IMR-90 (cell line): ENCODE measurements at regions not wholly inside any gene's neighbourhood (a gene's known extent, or its start where the extent isn't known, plus 50 kb on each side); places are given as distances from the start of the nearest gene placed in this dataset.

Experiments
- BHLHE40 ChIP-seq: fragments of 150-350 bp; IDR thresholded peaks from 2 replicates; pipeline ENCODE4 v1.6.1; 2016; ENCODE audit warnings: mild to moderate bottlenecking, low read depth, low read length
- CEBPB ChIP-seq: IDR thresholded peaks from 2 replicates; pipeline ENCODE4 v1.6.1; 2012; ENCODE audit warnings: low read depth, low read length, improper control_type of control experiment
- CHD1 ChIP-seq: IDR thresholded peaks from 2 replicates; pipeline ENCODE4 v1.6.1; 2012; ENCODE audit warnings: low read depth, low read length, improper control_type of control experiment
- CTCF ChIP-seq: conservative IDR thresholded peaks from 2 replicates; pipeline ENCODE4 v1.5.1; 2012; ENCODE audit warnings: mild to moderate bottlenecking, low read depth, low read length, improper control_type of control experiment
- MAFK ChIP-seq: IDR thresholded peaks from 2 replicates; pipeline ENCODE4 v1.6.1; 2012; ENCODE audit warnings: low read depth, low read length, improper control_type of control experiment
- MXI1 ChIP-seq: IDR thresholded peaks from 2 replicates; pipeline ENCODE4 v1.6.1; 2012; ENCODE audit warnings: low read depth, mild to moderate bottlenecking, low read length, moderate library complexity, borderline replicate concordance
- POLR2A ChIP-seq: IDR thresholded peaks from 2 replicates; pipeline ENCODE4 v1.6.1; 2012; ENCODE audit warnings: mild to moderate bottlenecking, low read depth, low read length
- RAD21 ChIP-seq: IDR thresholded peaks from 2 replicates; pipeline ENCODE4 v1.6.1; 2012; ENCODE audit warnings: low read length, improper control_type of control experiment
- RCOR1 ChIP-seq: IDR thresholded peaks from 2 replicates; pipeline ENCODE4 v1.6.1; 2012; ENCODE audit warnings: mild to moderate bottlenecking, low read length, improper control_type of control experiment; ENCODE audit not compliant: insufficient replicate concordance

- TF ChIP-seq CTCF: no peak
- no peak for TF ChIP-seq POLR2A
- TF ChIP-seq MAFK: no peak
- no peak for TF ChIP-seq MXI1
- TF ChIP-seq CEBPB: no peak
- no peak for TF ChIP-seq RAD21
- TF ChIP-seq CHD1: no peak
- no peak for TF ChIP-seq BHLHE40
- TF ChIP-seq RCOR1: no peak
Measured at GRCh38 chr16:11413907-11414595, 68.8 kb downstream of the RMI2 start.
